Suprapubic skin (tissue), 3 donors: ENCODE measurements at regions not wholly inside any gene's neighbourhood (a gene's known extent, or its start where the extent isn't known, plus 50 kb on each side); places are given as distances from the start of the nearest gene placed in this dataset.

ENCODE experiments used
- CTCF ChIP-seq, 2 donors: fragments of 200-600 bp in 1 of 2; fragments of 450-650 bp in 1 of 2; sonication (generic) in 1 of 2; IDR thresholded peaks; one replicate each; pipeline ENCODE4 v1.5.1; 2016 to 2019; ENCODE audit warnings: antibody characterized with exemption in 2 of 2, mild to moderate bottlenecking in 1 of 2, moderate library complexity in 1 of 2
- POLR2A ChIP-seq, 2 donors: fragments of 450-650 bp; IDR thresholded peaks; one replicate each; pipeline ENCODE4 v1.6.1; 2017; ENCODE audit warnings: antibody characterized with exemption in 2 of 2, mild to moderate bottlenecking in 2 of 2, moderate library complexity in 2 of 2

GRCh38 chr12:5197131-5197530 lies 153.5 kb downstream of the KCNA5 start:
- TF ChIP-seq CTCF (IDR thresholded peaks at IDR 0.05) (no peak), POLR2A (IDR thresholded peaks at IDR 0.05) (no peak)
